T47D (cell line): ENCODE measurements at regions not wholly inside any gene's neighbourhood (a gene's known extent, or its start where the extent isn't known, plus 50 kb on each side); places are given as distances from the start of the nearest gene placed in this dataset.

ENCODE experiments used
- DNase-seq, 2 experiments: peaks; one replicate each; pipeline versions ENCODE4 v3.0.0 to v3.0.0-alpha.2; 2011 to 2012; ENCODE audit warnings: low read depth in 1 of 2, low spot score in 1 of 2
- JUND ChIP-seq: IDR thresholded peaks from 2 replicates; pipeline ENCODE4 v1.6.1; 2012; ENCODE audit warnings: low read depth
- in situ Hi-C: cut with HindIII; loops from 2 replicates; pipeline ENCODE4 v1.10.0; 2016; ENCODE audit warnings: low sequenced_read_pairs, low pct_unique_long_range_greater_than_20kb

GRCh38 chr11:34758262-34758661 is 137.4 kb downstream of the EHF start:
- in situ Hi-C loops = no loop called here
- TF ChIP-seq JUND = no peak

GRCh38 chr11:34757026-34757451 is 136.1 kb downstream of the EHF start:
- in situ Hi-C loops = no loop called here
- peak; percentile 23 to 75 for DNase-seq
- TF ChIP-seq JUND = peak; percentile 71; the same call in 1 of the 2 replicates

More at GRCh38 chr11:34758262-34758661, 137.4 kb downstream of the EHF start:
- DNase-seq = no peak

GRCh38 chr11:34756591-34756990 is 135.7 kb downstream of the EHF start:
- DNase-seq = no peak
- in situ Hi-C loops = no loop called here
- no peak for TF ChIP-seq JUND

GRCh38 chr11:34755671-34756070 is 134.8 kb downstream of the EHF start:
- TF ChIP-seq JUND = no peak
- no peak for DNase-seq
- in situ Hi-C loops = no loop called here

GRCh38 chr11:34754171-34754823 is 133.4 kb downstream of the EHF start:
- in situ Hi-C loops = no loop called here
- TF ChIP-seq JUND = no peak
- no peak for DNase-seq

DNA sequence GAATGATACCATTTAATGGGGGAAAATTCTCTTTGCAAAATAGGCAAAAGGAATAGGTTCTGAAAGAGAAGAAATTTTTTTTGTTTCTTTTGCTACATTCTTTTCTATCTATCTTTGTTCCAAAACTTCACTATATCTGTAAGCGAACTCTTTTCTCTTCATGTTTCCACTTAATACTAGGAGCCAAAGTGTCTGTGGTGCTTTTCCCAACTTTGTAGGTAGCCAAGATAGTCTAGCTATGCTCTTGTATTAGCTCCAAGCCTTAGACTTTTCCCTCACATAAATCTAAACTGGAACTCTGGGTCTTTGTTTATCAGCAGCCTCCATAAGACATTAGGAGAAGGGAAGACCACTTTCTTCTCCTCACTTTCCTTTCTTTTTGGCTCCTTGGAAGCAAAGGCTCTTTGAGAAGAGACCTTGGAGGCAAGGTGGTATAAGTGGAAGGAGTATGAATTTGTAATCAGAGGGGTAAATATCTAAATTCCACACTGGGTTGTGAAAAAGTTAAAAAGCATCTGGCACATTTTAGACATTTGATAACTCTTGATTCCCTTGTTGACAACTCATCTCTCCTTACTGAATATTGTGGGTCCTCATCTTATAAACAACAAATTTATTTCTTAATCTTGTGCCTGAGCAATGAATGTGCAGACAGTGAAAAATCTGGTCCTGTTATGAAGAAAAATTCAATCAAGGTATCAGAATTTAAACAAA is 130.0 kb downstream of the EHF start:
- DNase-seq = no peak
- no peak for TF ChIP-seq JUND
- in situ Hi-C loops = no loop called here

- in situ Hi-C loops = no loop called here
These were observed 129.1 kb downstream of the EHF start for GRCh38 chr11:34749666-34750659.

DNA sequence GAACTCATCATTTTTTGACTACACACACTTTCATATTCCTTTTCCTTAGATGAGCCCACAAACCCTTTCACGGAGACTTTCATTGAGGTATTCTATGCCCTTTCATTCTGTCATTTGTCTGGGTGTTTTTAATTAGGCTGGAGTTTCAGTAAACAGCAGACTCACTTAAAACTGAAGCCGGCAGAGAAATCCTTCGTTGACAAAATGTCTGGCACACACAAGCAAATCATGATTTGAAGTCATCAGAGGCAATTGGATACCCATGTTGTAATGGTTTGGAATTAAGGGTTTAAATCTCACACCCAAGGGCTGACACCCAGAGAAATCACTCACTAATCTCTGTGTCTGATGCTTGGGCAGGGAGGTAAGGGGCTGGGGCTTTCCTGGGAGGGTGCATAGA is 127.1 kb downstream of the EHF start:
- TF ChIP-seq JUND = no peak
- in situ Hi-C loops = no loop called here

More at GRCh38 chr11:34749666-34750659, 129.1 kb downstream of the EHF start:
- peak; percentile 80; the same call in 1 of the 2 replicates for TF ChIP-seq JUND
- DNase-seq = peak; percentile 16 to 94

DNA sequence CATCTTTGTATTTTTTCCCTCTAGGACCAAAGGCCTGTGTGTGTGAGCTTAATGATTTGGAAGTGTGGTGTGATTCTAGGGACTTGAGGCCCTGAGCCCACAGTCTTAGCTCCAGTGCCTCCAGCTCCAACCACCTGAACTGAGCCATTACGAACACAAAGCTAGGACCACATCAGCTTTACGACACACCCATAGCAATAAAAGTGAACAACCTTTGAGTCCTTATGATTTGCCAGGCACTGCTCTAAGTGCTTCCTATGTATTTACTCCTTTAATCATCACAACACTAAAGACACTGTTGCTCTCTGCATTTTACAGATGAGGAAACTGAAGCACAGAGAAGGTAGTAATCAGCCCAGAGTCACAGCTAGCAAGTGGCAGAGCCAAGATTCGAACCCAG is 126.4 kb downstream of the EHF start:
- DNase-seq = no peak
- in situ Hi-C loops = no loop called here
- TF ChIP-seq JUND = no peak

More for the DNA sequence above, 127.1 kb downstream of the EHF start:
- no peak for DNase-seq

DNA sequence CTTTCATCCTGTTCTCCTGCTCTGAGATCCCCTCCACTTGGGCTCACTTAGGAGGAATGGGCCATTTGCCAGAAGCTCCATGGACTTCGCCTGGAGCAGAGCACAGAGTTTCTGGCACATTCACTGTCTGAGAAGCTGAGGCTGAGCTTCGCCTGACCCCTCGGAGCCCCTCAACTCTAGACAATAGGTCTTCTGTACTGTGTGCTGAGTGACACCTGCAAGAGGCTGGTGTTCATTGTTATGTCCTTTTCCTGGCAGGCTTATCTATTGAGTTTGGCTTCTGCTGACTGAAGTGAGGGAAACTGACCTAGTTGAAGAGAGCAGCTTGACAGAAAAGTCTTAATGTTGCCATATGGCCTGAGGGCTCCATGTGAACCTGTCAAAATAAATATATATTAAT is 124.3 kb downstream of the EHF start:
- in situ Hi-C loops = no loop called here
- no peak for TF ChIP-seq JUND

GRCh38 chr11:34744511-34744910 is 123.6 kb downstream of the EHF start:
- DNase-seq = no peak
- in situ Hi-C loops = no loop called here
- TF ChIP-seq JUND = no peak

More for the DNA sequence above, 124.3 kb downstream of the EHF start:
- peak in 1 of 2 experiments; percentile 43 for DNase-seq

DNA sequence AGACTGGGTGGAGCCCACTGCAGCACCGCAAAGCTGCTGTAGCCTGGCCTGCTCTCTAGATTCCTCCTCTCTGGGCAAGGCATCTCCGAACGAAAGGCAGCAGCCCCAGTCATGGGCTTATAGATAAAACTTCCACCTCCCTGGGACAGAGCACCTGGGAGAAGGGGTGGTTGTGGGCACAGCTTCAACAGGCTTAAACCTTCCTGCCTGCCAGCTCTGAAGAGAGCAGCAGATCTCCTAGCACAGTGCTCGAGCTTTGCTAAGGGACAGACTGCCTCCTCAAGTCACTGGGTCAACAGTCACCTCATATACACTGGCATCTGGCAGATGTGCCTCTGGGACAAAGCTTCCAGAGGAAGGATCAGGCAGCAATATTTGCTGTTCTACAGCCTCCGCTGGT is 117.3 kb downstream of the EHF start:
- no peak for DNase-seq
- TF ChIP-seq JUND = no peak
- in situ Hi-C loops = no loop called here
